DMS53 treated with DMSO at 0.1 percent for 48 hours (cell line): ENCODE measurements at regions not wholly inside any gene's neighbourhood (a gene's known extent, or its start where the extent isn't known, plus 50 kb on each side); places are given as distances from the start of the nearest gene placed in this dataset.
"Not testable (repeated sequence)": the region's sequence is repeated elsewhere in the genome, so short reads cannot be mapped to it uniquely, and the experiment has no call there.

Source experiments
- DNase-seq: peaks from one replicate; lab custom pipeline; 2025; ENCODE audit not compliant: unreplicated experiment; lab: John Stamatoyannopoulos, UW

DNA sequence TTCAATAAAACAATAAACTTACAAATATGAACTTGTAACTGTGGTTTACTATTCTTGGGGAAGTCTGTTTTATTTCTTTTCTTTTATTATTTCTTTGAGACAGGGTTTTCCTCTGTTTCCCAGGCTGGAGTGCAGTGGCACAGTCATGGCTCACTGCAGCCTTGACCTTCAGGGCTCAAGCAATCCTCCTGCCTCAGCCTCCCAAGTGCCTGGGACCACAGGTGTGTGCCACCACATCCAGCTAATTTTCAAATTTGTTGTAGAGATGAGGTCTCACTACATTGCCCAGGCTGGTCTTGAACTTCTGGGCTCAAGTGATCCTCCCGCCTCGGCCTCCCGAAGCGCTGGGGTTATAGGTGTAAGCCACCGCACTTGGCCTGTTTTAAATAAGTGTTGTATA, 343.4 kb downstream of the SOX9 start:
- not testable (repeated sequence) for DNase-seq

DNA sequence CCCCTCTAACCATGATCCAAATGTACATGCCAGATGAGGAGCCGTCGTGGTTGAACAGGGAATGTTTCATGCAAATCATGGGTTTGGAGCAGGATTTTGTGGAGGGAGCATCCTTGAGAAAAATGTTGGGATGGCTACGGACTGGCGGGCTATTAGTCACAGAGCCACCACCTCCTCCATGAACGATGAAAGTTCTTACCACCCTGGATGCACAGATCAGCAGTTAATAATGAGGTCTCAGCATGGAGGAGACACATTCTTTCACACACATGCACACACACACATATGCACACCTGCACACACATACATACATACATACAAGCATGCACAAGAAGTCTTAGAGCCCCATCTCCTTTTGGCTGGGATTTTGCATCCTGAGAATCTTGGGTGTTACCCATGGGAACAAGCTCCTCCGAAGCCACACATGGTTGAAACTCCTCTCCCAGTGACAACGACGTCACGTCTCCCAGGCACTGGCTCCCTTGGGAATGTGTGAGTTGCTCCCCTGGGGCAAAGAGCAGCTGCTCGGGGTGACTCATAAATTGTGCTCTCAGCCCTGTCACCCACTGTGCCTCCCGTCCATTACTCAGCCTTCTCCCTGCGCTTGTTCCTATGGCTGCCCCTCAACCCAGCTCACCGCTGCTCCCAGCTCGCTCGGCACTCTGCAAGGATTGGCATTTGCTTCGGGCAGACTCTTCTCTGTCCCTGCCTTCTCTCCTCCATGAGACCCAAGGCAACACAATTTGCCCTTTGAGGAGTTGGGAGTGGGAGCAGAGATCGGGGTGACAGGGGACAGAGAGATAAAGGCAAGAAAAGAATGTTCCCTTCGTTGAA, 344.6 kb downstream of the SOX9 start:
- DNase-seq = peak; percentile 7

DNA sequence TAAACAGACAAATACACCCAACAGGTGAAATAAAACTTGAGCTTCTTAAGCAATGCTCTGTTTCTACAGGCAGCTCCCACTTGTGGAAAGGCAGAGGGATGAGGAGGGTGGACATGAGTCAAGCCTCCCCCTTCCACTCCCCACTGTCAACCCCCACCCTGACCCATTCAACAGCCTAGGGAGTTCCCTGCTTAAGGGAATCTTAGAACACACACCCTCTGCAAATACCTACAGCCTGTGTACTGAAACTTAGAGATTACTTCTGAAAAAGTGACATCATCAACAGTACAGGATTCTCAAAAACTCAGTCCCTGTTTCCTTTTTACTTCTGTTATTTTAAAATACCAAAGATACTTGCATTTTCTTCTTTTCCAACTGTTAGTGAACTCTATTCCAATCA, 345.4 kb downstream of the SOX9 start:
- no peak for DNase-seq

DNA sequence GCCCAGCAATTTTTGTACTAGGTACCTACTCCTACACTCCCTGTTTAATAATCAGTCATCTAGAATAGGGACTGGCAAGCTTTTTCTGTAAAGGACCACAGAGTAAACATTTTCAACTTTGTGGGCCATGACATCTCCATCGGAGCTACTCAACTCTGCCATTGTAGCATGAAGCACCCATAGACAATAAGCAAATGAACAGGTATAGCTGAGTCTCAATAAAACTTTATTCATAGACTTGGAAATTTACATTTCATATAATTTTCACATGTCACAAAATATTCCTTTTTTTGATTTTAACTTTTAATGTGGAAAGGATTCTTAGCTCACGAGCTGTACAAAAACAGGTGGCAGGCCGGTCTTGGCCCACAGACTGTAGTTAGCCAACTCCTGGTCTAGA, 345.8 kb downstream of the SOX9 start:
- DNase-seq = no peak

DNA sequence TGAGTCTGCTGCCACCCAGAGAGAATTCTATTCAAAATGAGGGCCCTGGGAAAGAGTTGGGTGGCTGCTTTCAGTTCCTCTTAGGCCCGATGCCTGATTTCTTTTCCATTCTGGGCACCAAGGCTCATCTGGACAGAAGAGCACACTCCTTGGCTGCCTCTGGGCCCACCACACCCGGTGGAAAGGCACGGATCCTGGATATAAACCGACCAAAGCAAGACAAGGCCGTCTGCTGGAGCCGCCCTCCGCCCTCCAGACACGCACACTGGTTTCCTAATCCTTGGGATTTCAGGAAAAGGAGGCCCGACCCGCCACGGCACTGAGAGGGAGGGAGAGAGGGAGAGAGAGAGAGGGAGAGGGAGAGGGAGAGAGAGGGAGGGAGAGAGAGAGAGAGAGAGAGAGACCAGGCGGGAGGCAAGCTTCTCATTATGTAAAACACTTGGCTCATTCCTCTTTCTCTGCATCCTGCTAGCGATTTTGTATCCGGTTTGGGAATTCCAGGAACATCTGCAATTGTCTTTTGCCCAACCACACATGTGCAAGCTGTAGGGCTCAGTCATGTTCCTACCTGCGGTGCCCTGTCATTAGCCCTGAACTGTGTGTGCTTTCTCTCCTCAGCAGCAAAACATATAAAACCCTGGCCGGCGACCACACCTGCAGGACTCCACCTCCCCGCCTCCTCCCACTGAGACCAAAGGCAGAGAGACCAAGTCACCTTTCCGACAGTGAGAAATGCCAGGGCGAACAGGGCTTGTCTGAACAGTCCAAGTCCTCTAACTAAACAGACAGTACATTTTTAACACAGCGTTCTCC, 347.2 kb downstream of the SOX9 start:
- DNase-seq = no peak

DNA sequence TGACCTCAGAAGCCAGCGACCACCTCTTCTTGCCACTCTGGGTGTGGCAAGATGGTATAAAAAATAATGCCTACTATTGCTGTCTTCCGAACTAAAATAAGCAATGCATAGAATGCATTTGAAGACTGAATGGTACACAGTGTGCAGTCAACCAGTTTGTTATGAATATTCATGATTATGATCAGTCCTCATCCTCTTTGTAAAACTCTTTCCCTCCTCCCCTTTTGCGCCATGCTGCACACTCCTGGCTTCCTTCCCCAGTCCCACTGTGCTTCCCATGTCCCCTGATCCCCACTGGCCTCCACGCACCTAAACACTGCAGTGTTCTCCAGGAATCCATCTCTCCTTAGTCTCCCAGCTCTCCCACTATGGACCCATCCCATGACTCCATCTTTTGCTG, 348.0 kb downstream of the SOX9 start:
- no peak for DNase-seq

DNA sequence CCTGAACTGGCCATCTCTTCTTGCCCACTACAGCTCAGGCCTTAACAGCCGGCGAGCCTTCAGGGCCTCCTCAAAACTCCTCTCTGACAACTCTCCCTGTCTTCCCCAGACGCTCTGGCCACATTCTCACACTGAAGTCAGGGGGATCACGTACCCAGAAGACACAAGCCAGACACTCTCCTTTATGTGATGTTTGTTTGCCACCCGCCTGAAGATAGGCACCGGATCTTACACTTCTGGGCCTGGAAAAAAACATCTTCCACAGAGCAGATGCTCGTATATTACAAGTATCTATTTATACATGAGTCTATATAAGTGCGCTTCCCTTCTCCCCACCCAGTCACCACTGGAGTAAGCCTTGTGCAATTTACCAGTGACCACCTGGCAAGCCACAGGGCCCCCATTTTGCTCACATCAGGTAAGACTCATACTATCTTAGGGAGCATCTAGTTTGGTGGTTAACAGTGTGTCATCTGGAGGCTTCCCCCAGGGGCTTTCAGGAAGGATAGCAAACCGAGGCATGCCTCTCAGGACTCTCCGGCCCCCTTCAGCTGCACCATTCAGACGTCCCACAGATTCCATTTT, 349.4 kb downstream of the SOX9 start:
- DNase-seq = no peak

DNA sequence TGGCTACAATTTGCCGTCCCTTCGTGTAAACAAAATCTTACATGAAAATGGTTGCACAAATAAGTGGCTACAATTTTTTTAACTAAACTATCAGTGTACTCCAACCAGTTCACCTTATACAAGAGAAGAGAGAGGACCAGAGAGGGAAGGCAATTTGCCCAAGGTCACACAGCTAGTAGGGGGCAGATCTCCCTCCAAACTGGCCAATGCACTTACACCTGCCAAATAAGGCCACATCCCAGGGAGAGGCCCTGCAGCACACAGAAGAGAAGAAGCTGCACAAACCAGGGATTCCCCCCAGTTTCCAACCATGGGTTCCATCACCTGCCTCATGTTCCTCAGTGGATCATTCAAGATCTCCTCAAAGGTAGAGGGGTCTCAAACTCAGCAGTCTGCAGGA, 349.9 kb downstream of the SOX9 start:
- DNase-seq = no peak

DNA sequence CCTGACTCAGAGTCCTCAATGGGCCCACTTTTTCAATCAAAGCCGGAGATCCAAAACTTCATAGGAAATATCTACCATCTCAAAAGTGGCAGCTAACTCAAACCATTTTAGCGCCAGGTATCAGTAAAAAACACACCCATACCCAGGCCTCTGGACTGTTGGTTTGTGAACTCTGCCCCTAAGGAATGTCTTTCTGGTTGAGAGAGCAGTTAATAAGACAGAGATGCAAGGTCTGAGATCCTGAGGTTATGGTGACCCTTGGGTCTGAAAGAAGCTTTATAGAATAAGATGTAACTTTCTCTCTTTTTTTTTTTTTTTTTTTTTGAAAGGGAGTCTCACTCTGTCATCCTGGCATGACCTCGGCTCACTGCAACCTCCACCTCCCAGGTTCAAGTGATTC, 350.5 kb downstream of the SOX9 start:
- no peak for DNase-seq

DNA sequence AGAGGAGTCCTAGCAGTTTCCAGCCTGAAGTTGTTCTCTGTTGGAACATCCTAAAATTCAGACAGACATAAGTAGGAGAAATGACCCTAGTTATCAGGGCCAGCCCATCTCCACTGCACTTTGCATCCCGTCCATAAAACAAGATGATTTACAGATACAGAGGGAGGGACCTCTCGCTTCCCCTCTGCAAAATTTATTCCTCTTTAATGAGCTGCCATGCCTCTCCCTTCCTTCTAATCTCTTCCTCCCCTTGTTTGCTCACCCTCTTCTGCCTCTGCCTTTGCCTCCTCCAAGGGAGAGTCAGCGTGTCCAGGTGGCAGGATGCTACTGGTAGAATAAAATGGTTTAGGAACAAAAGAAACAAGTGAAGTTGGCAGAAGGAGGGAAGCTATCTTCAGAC, 351.3 kb downstream of the SOX9 start:
- DNase-seq = no peak

DNA sequence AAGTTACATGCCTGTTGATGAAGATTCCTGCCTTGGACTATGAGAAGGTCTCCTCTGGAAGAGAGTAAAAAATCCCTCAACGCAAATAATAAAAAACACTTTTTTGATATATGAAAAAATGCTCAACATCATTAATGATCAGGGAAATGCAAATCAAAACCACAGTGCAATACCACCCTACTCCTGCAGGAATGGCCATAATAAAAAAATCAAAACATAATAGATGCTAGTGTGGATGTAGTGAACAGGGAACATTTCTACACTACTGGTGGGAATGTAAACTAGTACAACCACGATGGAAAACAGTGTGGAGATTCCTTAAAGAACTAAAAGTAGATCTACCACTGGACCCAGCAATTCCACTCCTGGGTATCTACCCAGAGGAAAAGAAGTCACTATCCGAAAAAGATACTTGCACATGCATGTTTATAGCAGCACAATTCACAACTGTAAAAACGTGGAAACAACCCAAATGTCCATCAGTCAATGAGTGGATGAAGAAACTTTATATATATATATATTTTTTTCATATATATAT, 352.1 kb downstream of the SOX9 start:
- not testable (repeated sequence) for DNase-seq

DNA sequence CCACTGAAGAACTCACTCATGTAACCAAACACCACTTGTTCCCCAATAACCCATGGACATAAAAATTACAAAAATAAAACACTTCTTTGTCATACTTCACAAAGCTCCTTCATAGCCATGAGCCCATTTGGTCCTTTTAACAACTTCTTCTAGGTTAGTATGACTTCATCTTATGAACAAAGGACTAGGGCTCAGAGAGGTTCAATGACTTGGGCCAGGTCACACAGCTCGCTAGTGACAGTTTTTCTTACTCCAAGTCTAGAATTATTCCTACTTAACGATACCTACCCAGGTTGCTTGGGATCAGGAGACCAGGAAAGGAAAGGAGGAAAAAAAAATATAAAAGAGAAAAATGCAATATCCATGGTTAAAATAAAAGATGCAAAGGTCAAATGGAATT, 353.4 kb downstream of the SOX9 start:
- DNase-seq = no peak

DNA sequence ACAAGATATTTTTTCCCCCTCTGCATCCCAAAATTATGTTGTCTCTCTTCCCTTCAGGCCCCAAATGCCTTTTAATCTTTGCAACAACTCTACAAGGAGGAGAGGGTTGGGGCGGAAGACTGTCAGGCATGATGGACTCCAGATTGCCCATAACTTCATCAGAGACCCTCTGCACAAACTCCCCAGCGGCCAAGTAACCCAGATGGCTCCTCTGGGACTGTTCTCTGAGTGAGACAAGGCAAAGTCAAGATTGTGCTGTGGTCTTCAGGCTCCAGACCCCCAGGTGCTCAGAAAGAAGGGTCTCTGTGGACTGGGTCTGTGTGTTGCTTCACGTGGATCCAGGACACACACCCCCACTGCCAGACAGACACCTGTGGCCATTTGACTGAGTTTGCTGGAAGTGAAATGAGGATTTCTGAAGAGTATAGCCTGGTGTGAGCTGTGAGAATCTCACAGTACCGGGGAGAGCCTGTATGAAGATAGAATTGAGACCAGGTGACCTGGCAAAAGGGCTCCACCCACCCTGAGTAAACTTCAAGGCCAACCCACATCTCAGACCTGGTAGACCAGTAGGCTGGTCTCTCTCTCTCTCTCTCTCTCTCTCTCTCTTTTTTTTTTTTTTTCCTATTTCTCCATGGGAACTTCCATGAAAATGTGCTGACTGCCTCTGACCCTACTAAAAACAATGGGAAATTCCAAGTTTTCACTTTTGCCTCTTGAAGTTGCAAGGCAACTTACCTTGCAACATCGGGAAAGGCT, 354.1 kb downstream of the SOX9 start:
- DNase-seq = no peak

DNA sequence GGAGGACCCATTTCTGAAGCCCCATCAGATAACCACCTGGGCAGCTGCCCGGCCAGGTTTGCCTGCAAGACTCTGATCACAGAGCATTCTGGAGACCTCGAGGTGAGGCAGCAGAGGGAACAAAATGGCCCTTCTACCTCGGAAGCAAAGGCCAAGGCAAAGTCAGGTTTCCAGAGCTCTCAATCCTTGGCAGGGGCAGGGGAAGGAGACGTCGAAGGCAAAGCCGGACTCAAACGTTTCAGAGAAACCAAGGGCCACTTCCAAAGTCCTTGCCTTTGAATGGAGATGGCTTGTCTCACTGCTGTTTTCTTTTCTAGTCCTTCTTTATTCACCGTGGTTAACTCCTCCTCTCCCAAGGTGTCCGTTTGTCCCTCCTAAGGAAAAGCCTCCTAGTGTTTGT, 355.3 kb downstream of the SOX9 start:
- DNase-seq = no peak

DNA sequence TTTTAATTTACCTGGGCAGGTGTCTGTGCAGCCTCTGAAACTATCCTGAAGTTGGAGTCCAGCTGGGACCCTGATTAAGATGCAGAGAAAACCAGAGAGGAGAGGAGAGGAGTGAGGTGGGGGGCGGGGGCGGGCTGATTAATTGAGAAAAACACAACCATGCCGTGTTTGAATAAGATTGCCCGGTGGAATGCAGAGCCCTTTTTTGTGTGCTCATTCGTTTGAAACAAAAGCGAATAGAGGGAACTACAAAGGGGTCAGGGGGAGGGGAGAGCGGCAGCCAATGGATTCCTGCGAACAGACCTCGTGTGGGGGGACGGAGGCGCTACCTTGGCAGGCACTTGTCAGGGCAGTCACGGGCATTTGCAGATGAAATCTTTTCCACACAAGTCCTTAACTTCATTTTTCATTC, 355.8 kb downstream of the SOX9 start:
- no peak for DNase-seq

DNA sequence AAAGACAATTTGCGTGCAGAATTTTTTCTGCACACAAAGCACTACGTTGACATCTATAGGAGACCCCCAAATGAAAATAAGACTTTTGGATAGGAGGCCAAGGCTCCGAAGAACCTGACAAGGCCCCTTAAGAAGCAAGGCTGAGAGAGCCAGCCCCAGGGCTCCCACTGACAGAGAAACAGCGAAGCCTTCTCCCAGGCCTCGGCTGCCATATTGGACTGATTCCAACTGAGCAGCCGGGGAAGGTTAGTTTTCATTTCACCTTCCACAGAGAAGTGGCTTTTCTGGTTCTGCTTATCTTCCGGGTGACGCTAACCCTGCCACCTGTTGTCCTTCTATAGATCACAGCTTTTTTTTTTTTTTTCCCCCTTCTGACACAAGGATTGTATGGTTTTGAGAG, 356.7 kb downstream of the SOX9 start:
- DNase-seq = peak; percentile 91

DNA sequence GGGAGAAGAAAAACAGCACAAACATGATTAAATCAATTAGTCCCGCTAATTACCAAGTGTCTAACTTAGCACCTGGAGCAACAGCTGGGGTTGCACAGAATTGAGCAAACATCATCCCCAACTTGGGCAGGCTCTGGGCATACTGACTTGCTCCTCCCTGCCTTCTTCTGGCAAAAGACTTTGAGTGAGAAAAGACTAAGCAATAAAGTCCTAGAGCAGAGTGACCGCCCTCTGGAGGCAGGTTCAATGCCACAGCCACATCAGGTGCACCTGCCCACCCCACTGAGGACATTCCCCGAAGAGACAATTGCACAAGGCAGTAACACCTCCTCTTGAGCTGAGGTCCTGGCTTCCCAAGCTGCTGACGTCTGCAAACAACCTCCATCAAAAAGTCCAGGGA, 358.3 kb downstream of the SOX9 start:
- DNase-seq = peak; percentile 35

DNA sequence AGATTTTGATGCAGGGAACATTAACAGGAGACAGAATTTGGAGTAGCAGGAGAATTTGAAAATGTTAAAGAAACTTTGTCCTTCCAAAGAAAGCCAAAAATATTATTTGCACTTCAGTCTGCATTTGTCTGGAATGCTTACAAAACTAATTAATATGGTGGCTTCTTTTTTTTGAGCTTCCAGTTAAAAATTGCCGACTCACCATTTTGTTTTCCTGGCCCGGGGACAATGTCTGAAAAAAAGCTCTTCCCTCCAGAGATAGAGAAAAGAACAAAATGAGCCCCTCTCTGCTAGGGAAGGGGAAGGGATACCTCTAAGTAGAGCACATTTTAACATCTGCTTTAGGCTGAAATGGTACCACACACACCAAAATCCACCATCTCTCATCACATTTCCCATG, 360.8 kb downstream of the SOX9 start:
- no peak for DNase-seq

DNA sequence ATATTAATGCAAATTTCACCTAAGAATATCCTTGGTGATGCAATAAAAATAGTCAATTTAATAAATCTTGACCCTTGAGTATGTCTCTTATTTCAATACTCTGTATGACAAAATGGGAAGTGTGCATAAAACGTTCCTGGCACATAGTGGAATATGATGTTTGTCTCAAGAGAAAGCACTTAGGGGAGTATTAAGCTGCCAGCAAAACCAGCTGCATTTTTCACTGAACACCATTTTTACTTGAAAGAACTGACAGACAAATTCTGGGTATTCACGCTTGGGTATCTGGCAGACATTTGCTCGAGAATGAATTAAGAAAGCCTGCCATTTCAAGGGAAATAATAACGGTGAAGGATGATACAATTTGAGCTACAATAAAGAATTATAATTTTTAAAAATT, 364.8 kb downstream of the SOX9 start:
- no peak for DNase-seq

DNA sequence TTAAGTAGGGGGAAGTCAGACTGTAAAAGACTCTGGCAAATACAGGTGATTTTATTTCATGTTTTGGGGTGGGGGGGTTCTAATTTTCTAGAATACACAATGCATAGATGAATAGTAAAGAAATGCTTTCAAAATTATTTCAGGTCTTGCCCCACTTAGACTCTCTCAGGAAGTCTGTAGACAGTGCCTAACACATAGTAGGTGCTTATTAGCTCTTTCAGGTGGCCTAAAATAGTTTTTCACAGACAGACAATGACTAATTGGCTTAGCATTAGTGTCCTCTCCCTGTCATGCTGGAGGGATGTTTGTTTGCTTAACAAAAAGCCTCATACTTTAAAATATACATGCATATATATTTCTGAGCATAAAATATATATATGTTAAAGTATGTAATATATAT, 366.0 kb downstream of the SOX9 start:
- DNase-seq = no peak
